ENCODE measurements at regions not wholly inside any gene's neighbourhood (a gene's known extent, or its start where the extent isn't known, plus 50 kb on each side); places are given as distances from the start of the nearest gene placed in this dataset.

- Mint-ChIP-seq H3K4me1 (no peaks in the 10 kb centered on the region), H3K27me3 (ENCODE audit: low read depth in 3 of 3) (no peaks in the 10 kb centered on the region), H3K27ac (no peak overlapping the region), H3K36me3 (no peaks in the 10 kb centered on the region), H3K4me3 (no peak overlapping the region), H3K9me3 (peaks cover 0 to 5% (median 3%) of the 10 kb centered on the region in 7 donors)
- DNase-seq = no peak
- Histone ChIP-seq H3K4me1 (ENCODE audit: control insufficient read depth in 1 of 2, insufficient read depth in 2 of 2, low read length in 2 of 2) (no peaks in the 10 kb centered on the region), H3K27me3 (ENCODE audit: control insufficient read depth in 2 of 2, insufficient read depth in 2 of 2, low read length in 2 of 2) (no peaks in the 10 kb centered on the region), H2AFZ (ENCODE audit: insufficient read depth, low read depth, low read length, poor library complexity, severe bottlenecking) (no peak overlapping the region), H4K20me1 (ENCODE audit: insufficient read depth, low read length) (no peaks in the 10 kb centered on the region), H3K4me2 (replicated peaks; ENCODE audit: extremely low read depth, low read length, poor library complexity, severe bottlenecking) (no peak overlapping the region), H3K27ac (ENCODE audit: low read depth in 1 of 2, low read length in 2 of 2) (no peak overlapping the region), H3K79me2 (ENCODE audit: insufficient read depth, low read length) (no peaks in the 10 kb centered on the region), H3K9ac (ENCODE audit: insufficient read depth, low read length, poor library complexity, severe bottlenecking) (no peak overlapping the region), H3K36me3 (replicated peaks in 1 of 2; ENCODE audit: control insufficient read depth in 1 of 2, insufficient read depth in 2 of 2, low read length in 2 of 2) (no peaks in the 10 kb centered on the region), H3K9me3 (replicated peaks in 1 of 2; ENCODE audit: control insufficient read depth in 1 of 2, insufficient read depth in 1 of 2, low read length in 2 of 2) (no peaks in the 10 kb centered on the region), H3K4me3 (replicated peaks in 1 of 3; ENCODE audit: low read depth in 2 of 3, low read length in 3 of 3) (no peak overlapping the region)
- no peak for TF ChIP-seq CTCF (IDR thresholded peaks at IDR 0.05)
- WGBS (ENCODE audit: insufficient coverage) = 100% methylated on average over 1 of the region's 1 CpG
- intact Hi-C loops (cut with micrococcal nuclease) = no loop called here
Measured at GRCh38 chr6:132072831-132073230, 121.7 kb upstream of the CCN2 start.

DNA sequence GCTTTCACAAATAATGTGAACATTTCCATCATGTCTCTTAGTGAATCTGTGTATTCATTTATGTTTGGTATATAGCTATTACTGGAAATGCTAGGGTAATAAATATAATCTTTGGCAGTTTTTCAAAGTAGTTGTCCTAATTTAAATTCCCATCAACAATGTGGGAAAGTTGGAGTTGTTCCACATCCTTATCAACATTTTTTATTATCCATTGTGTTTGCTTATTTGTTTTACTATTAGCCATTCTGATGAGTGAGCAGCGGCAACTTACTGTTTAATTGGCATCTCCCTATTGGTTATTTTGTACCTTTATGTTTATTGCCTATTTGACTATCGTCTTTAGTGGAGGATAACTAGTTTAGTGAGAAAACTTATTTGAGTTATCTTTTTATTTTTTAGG, 121.1 kb upstream of the CCN2 start:
- Histone ChIP-seq H3K9ac (ENCODE audit: insufficient read depth, low read length, poor library complexity, severe bottlenecking) (no peak overlapping the region), H3K27ac (ENCODE audit: low read depth in 1 of 2, low read length in 2 of 2) (no peak overlapping the region), H4K20me1 (ENCODE audit: insufficient read depth, low read length) (no peaks in the 10 kb centered on the region), H3K9me3 (replicated peaks in 1 of 2; ENCODE audit: control insufficient read depth in 1 of 2, insufficient read depth in 1 of 2, low read length in 2 of 2) (no peaks in the 10 kb centered on the region), H3K27me3 (ENCODE audit: control insufficient read depth in 2 of 2, insufficient read depth in 2 of 2, low read length in 2 of 2) (no peaks in the 10 kb centered on the region), H2AFZ (ENCODE audit: insufficient read depth, low read depth, low read length, poor library complexity, severe bottlenecking) (no peak overlapping the region), H3K36me3 (replicated peaks in 1 of 2; ENCODE audit: control insufficient read depth in 1 of 2, insufficient read depth in 2 of 2, low read length in 2 of 2) (no peaks in the 10 kb centered on the region), H3K79me2 (ENCODE audit: insufficient read depth, low read length) (no peaks in the 10 kb centered on the region), H3K4me2 (replicated peaks; ENCODE audit: extremely low read depth, low read length, poor library complexity, severe bottlenecking) (no peak overlapping the region), H3K4me1 (ENCODE audit: control insufficient read depth in 1 of 2, insufficient read depth in 2 of 2, low read length in 2 of 2) (no peaks in the 10 kb centered on the region), H3K4me3 (replicated peaks in 1 of 3; ENCODE audit: low read depth in 2 of 3, low read length in 3 of 3) (no peak overlapping the region)
- WGBS (ENCODE audit: insufficient coverage) = no CpG with 5 or more reads among the region's 2 CpGs
- Mint-ChIP-seq H3K27me3 (ENCODE audit: low read depth in 3 of 3) (no peaks in the 10 kb centered on the region), H3K9me3 (peaks cover 0 to 5% (median 3%) of the 10 kb centered on the region in 7 donors), H3K4me3 (no peak overlapping the region), H3K36me3 (no peaks in the 10 kb centered on the region), H3K27ac (no peak overlapping the region), H3K4me1 (no peaks in the 10 kb centered on the region)
- DNase-seq = no peak
- TF ChIP-seq CTCF (IDR thresholded peaks at IDR 0.05) = no peak
- intact Hi-C loops (cut with micrococcal nuclease) = no loop called here

All from CD14-positive monocyte (primary cell).